ENCODE measurements at regions not wholly inside any gene's neighbourhood (a gene's known extent, or its start where the extent isn't known, plus 50 kb on each side); places are given as distances from the start of the nearest gene placed in this dataset.

GRCh38 chr12:107523775-107524535 is 161.6 kb upstream of the PWP1 start:
- no peak for DNase-seq
- H3K9me3 ChIP-seq (ENCODE audit: severe bottlenecking) = no peaks in the 10 kb centered on the region
- H3K4me3 ChIP-seq (ENCODE audit: low read depth, low read length) = no peak overlapping the region
- no peaks in the 10 kb centered on the region for H3K36me3 ChIP-seq
- no peak overlapping the region for H3K27ac ChIP-seq
- TF ChIP-seq, protein P1, sequence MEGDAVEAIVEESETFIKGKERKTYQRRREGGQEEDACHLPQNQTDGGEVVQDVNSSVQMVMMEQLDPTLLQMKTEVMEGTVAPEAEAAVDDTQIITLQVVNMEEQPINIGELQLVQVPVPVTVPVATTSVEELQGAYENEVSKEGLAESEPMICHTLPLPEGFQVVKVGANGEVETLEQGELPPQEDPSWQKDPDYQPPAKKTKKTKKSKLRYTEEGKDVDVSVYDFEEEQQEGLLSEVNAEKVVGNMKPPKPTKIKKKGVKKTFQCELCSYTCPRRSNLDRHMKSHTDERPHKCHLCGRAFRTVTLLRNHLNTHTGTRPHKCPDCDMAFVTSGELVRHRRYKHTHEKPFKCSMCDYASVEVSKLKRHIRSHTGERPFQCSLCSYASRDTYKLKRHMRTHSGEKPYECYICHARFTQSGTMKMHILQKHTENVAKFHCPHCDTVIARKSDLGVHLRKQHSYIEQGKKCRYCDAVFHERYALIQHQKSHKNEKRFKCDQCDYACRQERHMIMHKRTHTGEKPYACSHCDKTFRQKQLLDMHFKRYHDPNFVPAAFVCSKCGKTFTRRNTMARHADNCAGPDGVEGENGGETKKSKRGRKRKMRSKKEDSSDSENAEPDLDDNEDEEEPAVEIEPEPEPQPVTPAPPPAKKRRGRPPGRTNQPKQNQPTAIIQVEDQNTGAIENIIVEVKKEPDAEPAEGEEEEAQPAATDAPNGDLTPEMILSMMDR (IDR thresholded peaks at IDR 0.05; ENCODE audit: low read depth, low read length) = no peak
- H3K27me3 ChIP-seq (ENCODE audit: insufficient read depth, low read depth, severe bottlenecking) = no peaks in the 10 kb centered on the region

- H3K27ac ChIP-seq = no peak overlapping the region
- no peak overlapping the region for H3K4me3 ChIP-seq (ENCODE audit: low read depth, low read length)
- TF ChIP-seq, protein P1 (IDR thresholded peaks at IDR 0.05; ENCODE audit: low read depth, low read length) = no peak
- no peaks in the 10 kb centered on the region for H3K27me3 ChIP-seq (ENCODE audit: insufficient read depth, low read depth, severe bottlenecking)
- no peaks in the 10 kb centered on the region for H3K9me3 ChIP-seq (ENCODE audit: severe bottlenecking)
- DNase-seq = no peak
- no peaks in the 10 kb centered on the region for H3K36me3 ChIP-seq
These were observed 160.4 kb upstream of the PWP1 start for GRCh38 chr12:107525063-107525718.

GRCh38 chr12:107525719-107526554 is 159.7 kb upstream of the PWP1 start:
- H3K36me3 ChIP-seq = no peaks in the 10 kb centered on the region
- TF ChIP-seq, protein P1 (IDR thresholded peaks at IDR 0.05; ENCODE audit: low read depth, low read length) = no peak
- no peak for DNase-seq
- no peak overlapping the region for H3K4me3 ChIP-seq (ENCODE audit: low read depth, low read length)
- no peak overlapping the region for H3K27ac ChIP-seq
- no peaks in the 10 kb centered on the region for H3K9me3 ChIP-seq (ENCODE audit: severe bottlenecking)
- no peaks in the 10 kb centered on the region for H3K27me3 ChIP-seq (ENCODE audit: insufficient read depth, low read depth, severe bottlenecking)

GRCh38 chr12:107526555-107527180 is 158.9 kb upstream of the PWP1 start:
- Histone ChIP-seq H3K27ac (no peak overlapping the region), H3K27me3 (ENCODE audit: insufficient read depth, low read depth, severe bottlenecking) (no peaks in the 10 kb centered on the region), H3K36me3 (no peaks in the 10 kb centered on the region), H3K9me3 (ENCODE audit: severe bottlenecking) (no peaks in the 10 kb centered on the region), H3K4me3 (ENCODE audit: low read depth, low read length) (no peak overlapping the region)
- TF ChIP-seq, protein P1 (IDR thresholded peaks at IDR 0.05; ENCODE audit: low read depth, low read length) = no peak
- no peak for DNase-seq

- H3K36me3 ChIP-seq = no peaks in the 10 kb centered on the region
- H3K27me3 ChIP-seq (ENCODE audit: insufficient read depth, low read depth, severe bottlenecking) = no peaks in the 10 kb centered on the region
- no peak overlapping the region for H3K4me3 ChIP-seq (ENCODE audit: low read depth, low read length)
- TF ChIP-seq, protein P1 (IDR thresholded peaks at IDR 0.05; ENCODE audit: low read depth, low read length) = no peak
- H3K27ac ChIP-seq = no peak overlapping the region
- no peak for DNase-seq
- no peaks in the 10 kb centered on the region for H3K9me3 ChIP-seq (ENCODE audit: severe bottlenecking)
These were observed 156.8 kb upstream of the PWP1 start for GRCh38 chr12:107528731-107529365.

All from WERI-Rb-1 (cell line).